GM12878 (cell line): ENCODE measurements at regions not wholly inside any gene's neighbourhood (a gene's known extent, or its start where the extent isn't known, plus 50 kb on each side); places are given as distances from the start of the nearest gene placed in this dataset.

Experiments used
- ATAC-seq: fragments of 200-7000 bp; cut with Tn5 transposase; 3 replicates; pipeline ENCODE4 v1.9.1; 2020; ENCODE audit warnings: mild to moderate bottlenecking, moderate library complexity
- BruUV-seq: library from RNA; stranded (reverse); fragments of 400-500 nt; replicated peaks from 2 replicates; lab custom pipeline; 2021; lab: Mats Ljungman, UMichigan
- CTCF ChIA-PET: fragments of 300-600 bp; sonication (Branson Sonifier 250); formaldehyde crosslinking; extraction: SDS; loops from one replicate; lab custom pipeline; 2021; ENCODE audit warnings: inconsistent platforms; lab: Yijun Ruan, JAX
- POLR2A ChIA-PET: fragments of 350-600 bp; formaldehyde crosslinking; extraction: SDS; loops from one replicate; lab custom pipeline; 2021; ENCODE audit warnings: inconsistent platforms; lab: Charles Lee
- RAD21 ChIA-PET: fragments of 300-600 bp; sonication (Branson Sonifier 250); formaldehyde crosslinking; loops from one replicate; lab custom pipeline; 2023; ENCODE audit warnings: antibody characterized with exemption; ENCODE audit not compliant: unreplicated experiment; lab: Charles Lee
- SMC1A ChIA-PET: fragments of 300-600 bp; sonication (Branson Sonifier 250); formaldehyde crosslinking; loops from one replicate; lab custom pipeline; 2023; ENCODE audit not compliant: unreplicated experiment, uncharacterized antibody; lab: Charles Lee
- DNase-seq: peaks from one replicate; pipeline ENCODE4 v3.0.0-alpha.2; 2011; ENCODE audit warnings: low read depth, low spot score
- FAIRE-seq: peaks from 3 replicates; lab custom pipeline; 2011; peaks lifted over from hg19 to GRCh38; lab: Jason Lieb, UNC
- H2AFZ ChIP-seq: 2 replicates; pipeline ENCODE4 v1.6.0; 2011; ENCODE audit warnings: low read depth, low read length, control low read depth; ENCODE audit not compliant: control insufficient read depth
- H3K27ac ChIP-seq: 2 replicates; pipeline ENCODE4 v1.5.1; 2011; ENCODE audit warnings: control low read depth; ENCODE audit not compliant: control insufficient read depth, insufficient read depth
- H3K27me3 ChIP-seq, 2 experiments: replicated peaks in 1 of 2; 2 replicates each; pipeline versions ENCODE4 v1.6.0 to v1.6.1; 2011; ENCODE audit warnings: low read length in 1 of 2; ENCODE audit not compliant: control insufficient read depth in 2 of 2, insufficient read depth in 2 of 2
- H3K36me3 ChIP-seq, 2 experiments: 2 replicates each; pipeline ENCODE4 v1.5.1; 2011; ENCODE audit warnings: low read length in 1 of 2; ENCODE audit not compliant: control insufficient read depth in 2 of 2, insufficient read depth in 2 of 2
- H3K4me1 ChIP-seq: 2 replicates; pipeline ENCODE4 v1.6.1; 2011; ENCODE audit warnings: mild to moderate bottlenecking, low read length, moderate library complexity, mixed read lengths; ENCODE audit not compliant: control insufficient read depth, insufficient read depth
- H3K4me2 ChIP-seq: 2 replicates; pipeline ENCODE4 v1.6.0; 2011; ENCODE audit warnings: control low read depth; ENCODE audit not compliant: control insufficient read depth, insufficient read depth
- H3K4me3 ChIP-seq: fragments of 200-600 bp; sonication (generic); 2 replicates; pipeline ENCODE4 v1.5.1; 2016
- H3K79me2 ChIP-seq: 2 replicates; pipeline ENCODE4 v1.6.0; 2011; ENCODE audit warnings: low read length; ENCODE audit not compliant: control insufficient read depth, insufficient read depth
- H3K9ac ChIP-seq: 2 replicates; pipeline ENCODE4 v1.8.0; 2011; ENCODE audit warnings: low read length, control low read depth, mixed read lengths; ENCODE audit not compliant: control insufficient read depth, insufficient read depth
- H3K9me3 ChIP-seq: replicated peaks from 3 replicates; pipeline ENCODE4 v1.5.1; 2011; ENCODE audit warnings: mild to moderate bottlenecking, low read length; ENCODE audit not compliant: control insufficient read depth, insufficient read depth
- H4K20me1 ChIP-seq: 2 replicates; pipeline ENCODE4 v1.6.0; 2011; ENCODE audit not compliant: control insufficient read depth, insufficient read depth
- BHLHE40 ChIP-seq, 2 experiments: fragments of 450-650 bp in 1 of 2; IDR thresholded peaks; 2 replicates each; pipeline ENCODE4 v1.6.1; 2011 to 2017; ENCODE audit warnings: low read depth in 2 of 2, borderline replicate concordance in 1 of 2, improper control_type of control experiment in 1 of 2, low read length in 1 of 2, mild to moderate bottlenecking in 1 of 2
- CEBPB ChIP-seq, 2 experiments: fragments of 150-350 bp in 1 of 2; IDR thresholded peaks; 2 replicates each; pipeline ENCODE4 v1.6.1; 2012 to 2014; ENCODE audit warnings: low read depth in 2 of 2, low read length in 2 of 2, borderline replicate concordance in 1 of 2, inconsistent platforms in 1 of 2
- CHD4 ChIP-seq: fragments of 200-600 bp; sonication (generic); IDR thresholded peaks from 2 replicates; pipeline ENCODE4 v1.6.1; 2016; ENCODE audit warnings: mild to moderate bottlenecking
- CREB1 ChIP-seq: IDR thresholded peaks from 2 replicates; pipeline ENCODE4 v1.6.1; 2012; ENCODE audit warnings: low read depth, mild to moderate bottlenecking, inconsistent platforms
- CTCF ChIP-seq, 3 experiments: IDR thresholded peaks in 2 of 3; conservative IDR thresholded peaks in 1 of 3; 2 replicates each; pipeline ENCODE4 v1.5.1; 2011; ENCODE audit warnings: low read depth in 3 of 3, low read length in 3 of 3, mild to moderate bottlenecking in 3 of 3, control low read depth in 2 of 3, moderate library complexity in 2 of 3, inconsistent platforms in 1 of 3, mixed read lengths in 1 of 3; ENCODE audit not compliant: control insufficient read depth in 2 of 3, insufficient read depth in 1 of 3; ENCODE audit errors: extremely low read depth in 1 of 3
- E2F4 ChIP-seq: IDR thresholded peaks from 2 replicates; pipeline ENCODE4 v1.6.1; 2012; ENCODE audit warnings: low read depth, low read length, improper control_type of control experiment
- ETV6 ChIP-seq, 2 experiments: fragments of 450-650 bp in 1 of 2; IDR thresholded peaks in 1 of 2; conservative IDR thresholded peaks in 1 of 2; 2 replicates each; pipeline ENCODE4 v1.6.1; 2014; ENCODE audit warnings: antibody characterized with exemption in 1 of 2, borderline replicate concordance in 1 of 2, low read depth in 1 of 2, mild to moderate bottlenecking in 1 of 2, moderate library complexity in 1 of 2
- GABPA ChIP-seq: IDR thresholded peaks from 2 replicates; pipeline ENCODE4 v1.6.1; 2014; ENCODE audit warnings: antibody characterized with exemption, low read depth, mild to moderate bottlenecking, inconsistent platforms
- GATAD2B ChIP-seq: fragments of 450-650 bp; conservative IDR thresholded peaks from 2 replicates; pipeline ENCODE4 v1.6.1; 2017; ENCODE audit warnings: low read depth, mild to moderate bottlenecking, moderate library complexity
- HDGF ChIP-seq: fragments of 450-650 bp; IDR thresholded peaks from 2 replicates; pipeline ENCODE4 v1.6.1; 2016; ENCODE audit warnings: antibody characterized with exemption
- KAT2A ChIP-seq: conservative IDR thresholded peaks from 2 replicates; pipeline ENCODE4 v1.6.1; 2011; ENCODE audit warnings: low read depth, low read length; ENCODE audit not compliant: control insufficient read depth
- MTA2 ChIP-seq: fragments of 450-650 bp; IDR thresholded peaks from 2 replicates; pipeline ENCODE4 v1.6.1; 2016; ENCODE audit warnings: low read depth, mild to moderate bottlenecking, moderate library complexity
- NR2F1 ChIP-seq: fragments of 450-650 bp; conservative IDR thresholded peaks from 2 replicates; pipeline ENCODE4 v1.6.1; 2017; ENCODE audit warnings: mild to moderate bottlenecking
- POU2F2 ChIP-seq: IDR thresholded peaks from 3 replicates; pipeline ENCODE4 v1.6.1; 2011; ENCODE audit warnings: low read depth, mild to moderate bottlenecking, low read length, borderline replicate concordance
- RUNX3 ChIP-seq: IDR thresholded peaks from 2 replicates; pipeline ENCODE4 v1.6.1; 2012; ENCODE audit warnings: low read length, inconsistent platforms
- SMARCA5 ChIP-seq: fragments of 450-650 bp; IDR thresholded peaks from 2 replicates; pipeline ENCODE4 v1.6.1; 2017; ENCODE audit warnings: mild to moderate bottlenecking
- ZNF274 ChIP-seq: IDR thresholded peaks from one replicate; pipeline ENCODE4 v1.8.0; 2011; ENCODE audit not compliant: insufficient read length, insufficient read depth
- ZNF622 ChIP-seq: fragments of 450-650 bp; IDR thresholded peaks from 2 replicates; pipeline ENCODE4 v1.6.1; 2017; ENCODE audit warnings: mild to moderate bottlenecking, inconsistent platforms
- ZSCAN29 ChIP-seq: fragments of 450-650 bp; IDR thresholded peaks from 2 replicates; pipeline ENCODE4 v1.6.1; 2017; ENCODE audit warnings: mild to moderate bottlenecking, moderate library complexity
- WGBS: methylation state at CpG from one replicate; pipeline ENCODE4 v1.1.6; 2016; ENCODE audit warnings: low lambda C conversion rate; ENCODE audit not compliant: insufficient replicate concordance, insufficient coverage; ENCODE audit errors: missing lambda C conversion rate; 5-methylcytosine and 5-hydroxymethylcytosine counted together
- in situ Hi-C: fragments of 300-500 bp; cut with MboI; formaldehyde crosslinking; loops from 9 replicates; pipeline ENCODE4 v1.14.3; 2018; ENCODE audit warnings: mixed read lengths
- intact Hi-C: fragments of 100-400 bp; cut with micrococcal nuclease; formaldehyde crosslinking; loops from one replicate; pipeline ENCODE4 v1.14.2; 2022; ENCODE audit not compliant: unreplicated experiment

- ATAC-seq (no peak), FAIRE-seq (no peak), DNase-seq (no peak)
- intact Hi-C loops, result no loop called here
- no peaks in the 10 kb centered on the region for H3K9me3 ChIP-seq
- WGBS, result 70% methylated on average over 5 of the region's 5 CpGs
- no peak overlapping the region for H3K4me2 ChIP-seq
- BruUV-seq, result no TSS peak
- no peak overlapping the region for H3K9ac ChIP-seq
- in situ Hi-C loops, result no loop called here
- no peak overlapping the region for H2AFZ ChIP-seq
- TF ChIP-seq MTA2 (no peak), CREB1 (no peak), GABPA (no peak), NR2F1 (no peak), ZSCAN29 (no peak), POU2F2 (no peak), HDGF (no peak), SMARCA5 (no peak), CHD4 (no peak), ZNF622 (no peak), CTCF (IDR thresholded peaks at IDR 0.05 in 2 of 3, conservative IDR thresholded peaks at IDR 0.05 in 1 of 3; ENCODE audit: control insufficient read depth in 2 of 3, extremely low read depth in 1 of 3, insufficient read depth in 1 of 3, low read depth in 3 of 3, low read length in 3 of 3) (no peak), ETV6 (conservative IDR thresholded peaks at IDR 0.05 in 1 of 2, IDR thresholded peaks at IDR 0.05 in 1 of 2; ENCODE audit: borderline replicate concordance in 1 of 2, low read depth in 1 of 2) (no peak), GATAD2B (no peak), RUNX3 (no peak), CEBPB (IDR thresholded peaks at IDR 0.05; ENCODE audit: borderline replicate concordance in 1 of 2, low read depth in 2 of 2, low read length in 2 of 2) (no peak), ZNF274 (no peak), E2F4 (no peak), KAT2A (no peak), BHLHE40 (IDR thresholded peaks at IDR 0.05; ENCODE audit: borderline replicate concordance in 1 of 2, low read depth in 2 of 2, low read length in 1 of 2) (no peak)
- H3K4me3 ChIP-seq, result no peak overlapping the region
- ChIA-PET RAD21 (interaction anchor here (1.3 kb wide), 1 partner anchor 13 kb away, joined by 3 read pairs; no protein-coding TSS in a partner anchor), SMC1A (interaction anchor here (0.8 to 1.1 kb wide), 3 partner anchors 20 to 45 kb away, joined by 3 to 4 read pairs (median 3); no protein-coding TSS in a partner anchor), POLR2A (no interaction called here), CTCF (interaction anchor here (0.8 kb wide), 1 partner anchor 22 kb away, joined by 3 read pairs; no protein-coding TSS in a partner anchor)
- H3K27ac ChIP-seq, result no peak overlapping the region
- 0 out of 2 replicates have a peak, but pooled peaks cover 2% of the 10 kb centered on the region for H4K20me1 ChIP-seq
- H3K4me1 ChIP-seq, result peaks cover 9% of the 10 kb centered on the region
- no peaks in the 10 kb centered on the region for H3K27me3 ChIP-seq
- H3K79me2 ChIP-seq, result peaks cover 64% of the 10 kb centered on the region
- H3K36me3 ChIP-seq, result peaks cover 14 to 33% of the 10 kb centered on the region in 2 experiments; a peak in 3 of 4 replicates
These were observed 60.7 kb downstream of the TET3 start for GRCh38 chr2:74045454-74045853.
